ENCODE measurements at regions not wholly inside any gene's neighbourhood (a gene's known extent, or its start where the extent isn't known, plus 50 kb on each side); places are given as distances from the start of the nearest gene placed in this dataset.

DNA sequence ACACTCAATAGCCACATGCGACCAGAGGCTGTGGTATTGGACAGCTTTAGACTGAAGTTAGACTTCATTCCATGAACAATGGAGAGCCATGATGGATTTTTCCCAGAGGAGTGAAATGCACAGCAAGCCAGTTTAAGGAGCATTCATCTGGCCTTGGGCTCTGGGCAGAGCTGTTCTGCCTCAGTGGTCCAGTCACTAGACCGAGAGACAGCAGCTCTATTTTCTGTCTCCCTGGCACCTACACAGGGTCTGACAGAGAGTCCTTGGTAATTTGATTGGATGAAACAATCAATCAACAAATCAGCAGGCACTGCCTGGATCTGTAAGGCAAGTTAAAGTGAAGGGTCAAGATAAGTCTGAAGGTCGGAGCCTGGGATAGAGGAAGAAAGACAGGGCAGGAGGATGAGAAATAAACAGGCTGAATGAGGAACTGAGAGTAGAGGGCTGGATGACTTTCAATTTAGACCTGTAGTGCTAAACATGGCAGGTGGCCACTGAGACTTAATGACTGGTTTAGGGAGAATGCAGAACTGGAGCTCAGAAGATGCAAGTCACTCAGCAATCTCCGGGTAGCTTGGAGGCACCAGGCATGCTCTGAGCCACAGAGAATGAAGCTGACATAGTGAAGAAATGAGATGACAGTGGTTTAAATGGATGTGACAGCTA is 98.5 kb upstream of the SLC25A36 start:
- TF ChIP-seq SUZ12 (IDR thresholded peaks at IDR 0.05; ENCODE audit: extremely low read depth, insufficient read depth, insufficient read length), result no peak
- TF ChIP-seq YY1 (IDR thresholded peaks at IDR 0.05; ENCODE audit: insufficient read depth, insufficient read length), result no peak

All from NT2/D1 (cell line).